ENCODE measurements at regions not wholly inside any gene's neighbourhood (a gene's known extent, or its start where the extent isn't known, plus 50 kb on each side); places are given as distances from the start of the nearest gene placed in this dataset.

DNA sequence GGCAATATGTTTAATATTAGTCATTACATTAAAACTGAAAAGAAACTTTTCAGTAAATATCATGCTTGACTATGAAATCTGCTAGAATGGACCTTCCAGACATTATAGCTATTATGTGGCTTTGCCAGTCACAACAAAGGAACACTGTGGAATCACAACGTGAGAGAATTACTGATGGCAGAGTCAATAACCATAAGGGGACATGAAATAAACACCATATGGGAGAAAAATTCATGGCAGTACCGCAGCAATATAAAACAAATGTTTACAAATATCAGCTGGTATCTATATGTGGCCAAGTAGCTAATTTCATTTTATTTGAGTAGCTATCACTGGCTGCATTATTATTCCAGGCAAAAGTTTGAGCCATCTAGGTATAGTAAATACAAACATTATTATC lies 1818.6 kb downstream of the PCDH9 start:
- TF ChIP-seq, protein P1, sequence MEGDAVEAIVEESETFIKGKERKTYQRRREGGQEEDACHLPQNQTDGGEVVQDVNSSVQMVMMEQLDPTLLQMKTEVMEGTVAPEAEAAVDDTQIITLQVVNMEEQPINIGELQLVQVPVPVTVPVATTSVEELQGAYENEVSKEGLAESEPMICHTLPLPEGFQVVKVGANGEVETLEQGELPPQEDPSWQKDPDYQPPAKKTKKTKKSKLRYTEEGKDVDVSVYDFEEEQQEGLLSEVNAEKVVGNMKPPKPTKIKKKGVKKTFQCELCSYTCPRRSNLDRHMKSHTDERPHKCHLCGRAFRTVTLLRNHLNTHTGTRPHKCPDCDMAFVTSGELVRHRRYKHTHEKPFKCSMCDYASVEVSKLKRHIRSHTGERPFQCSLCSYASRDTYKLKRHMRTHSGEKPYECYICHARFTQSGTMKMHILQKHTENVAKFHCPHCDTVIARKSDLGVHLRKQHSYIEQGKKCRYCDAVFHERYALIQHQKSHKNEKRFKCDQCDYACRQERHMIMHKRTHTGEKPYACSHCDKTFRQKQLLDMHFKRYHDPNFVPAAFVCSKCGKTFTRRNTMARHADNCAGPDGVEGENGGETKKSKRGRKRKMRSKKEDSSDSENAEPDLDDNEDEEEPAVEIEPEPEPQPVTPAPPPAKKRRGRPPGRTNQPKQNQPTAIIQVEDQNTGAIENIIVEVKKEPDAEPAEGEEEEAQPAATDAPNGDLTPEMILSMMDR (IDR thresholded peaks at IDR 0.05) = no peak
- TF ChIP-seq POLR2A (IDR thresholded peaks at IDR 0.05) (no peak), POLR2AphosphoS5 (IDR thresholded peaks at IDR 0.05) (no peak)

All from suprapubic skin (tissue), 4 donors.